GM12878 (cell line): ENCODE measurements at regions not wholly inside any gene's neighbourhood (a gene's known extent, or its start where the extent isn't known, plus 50 kb on each side); places are given as distances from the start of the nearest gene placed in this dataset.

Experiments used
- ATAC-seq: fragments of 200-7000 bp; cut with Tn5 transposase; 3 replicates; pipeline ENCODE4 v1.9.1; 2020; ENCODE audit warnings: mild to moderate bottlenecking, moderate library complexity
- BruUV-seq: library from RNA; stranded (reverse); fragments of 400-500 nt; replicated peaks from 2 replicates; lab custom pipeline; 2021; lab: Mats Ljungman, UMichigan
- CTCF ChIA-PET: fragments of 300-600 bp; sonication (Branson Sonifier 250); formaldehyde crosslinking; extraction: SDS; loops from one replicate; lab custom pipeline; 2021; ENCODE audit warnings: inconsistent platforms; lab: Yijun Ruan, JAX
- POLR2A ChIA-PET: fragments of 350-600 bp; formaldehyde crosslinking; extraction: SDS; loops from one replicate; lab custom pipeline; 2021; ENCODE audit warnings: inconsistent platforms; lab: Charles Lee
- RAD21 ChIA-PET: fragments of 300-600 bp; sonication (Branson Sonifier 250); formaldehyde crosslinking; loops from one replicate; lab custom pipeline; 2023; ENCODE audit warnings: antibody characterized with exemption; ENCODE audit not compliant: unreplicated experiment; lab: Charles Lee
- SMC1A ChIA-PET: fragments of 300-600 bp; sonication (Branson Sonifier 250); formaldehyde crosslinking; loops from one replicate; lab custom pipeline; 2023; ENCODE audit not compliant: unreplicated experiment, uncharacterized antibody; lab: Charles Lee
- DNase-seq: peaks from one replicate; pipeline ENCODE4 v3.0.0-alpha.2; 2011; ENCODE audit warnings: low read depth, low spot score
- FAIRE-seq: peaks from 3 replicates; lab custom pipeline; 2011; peaks lifted over from hg19 to GRCh38; lab: Jason Lieb, UNC
- H2AFZ ChIP-seq: 2 replicates; pipeline ENCODE4 v1.6.0; 2011; ENCODE audit warnings: low read depth, low read length, control low read depth; ENCODE audit not compliant: control insufficient read depth
- H3K27ac ChIP-seq: 2 replicates; pipeline ENCODE4 v1.5.1; 2011; ENCODE audit warnings: control low read depth; ENCODE audit not compliant: control insufficient read depth, insufficient read depth
- H3K27me3 ChIP-seq, 2 experiments: replicated peaks in 1 of 2; 2 replicates each; pipeline versions ENCODE4 v1.6.0 to v1.6.1; 2011; ENCODE audit warnings: low read length in 1 of 2; ENCODE audit not compliant: control insufficient read depth in 2 of 2, insufficient read depth in 2 of 2
- H3K36me3 ChIP-seq, 2 experiments: 2 replicates each; pipeline ENCODE4 v1.5.1; 2011; ENCODE audit warnings: low read length in 1 of 2; ENCODE audit not compliant: control insufficient read depth in 2 of 2, insufficient read depth in 2 of 2
- H3K4me1 ChIP-seq: 2 replicates; pipeline ENCODE4 v1.6.1; 2011; ENCODE audit warnings: mild to moderate bottlenecking, low read length, moderate library complexity, mixed read lengths; ENCODE audit not compliant: control insufficient read depth, insufficient read depth
- H3K4me2 ChIP-seq: 2 replicates; pipeline ENCODE4 v1.6.0; 2011; ENCODE audit warnings: control low read depth; ENCODE audit not compliant: control insufficient read depth, insufficient read depth
- H3K4me3 ChIP-seq: fragments of 200-600 bp; sonication (generic); 2 replicates; pipeline ENCODE4 v1.5.1; 2016
- H3K79me2 ChIP-seq: 2 replicates; pipeline ENCODE4 v1.6.0; 2011; ENCODE audit warnings: low read length; ENCODE audit not compliant: control insufficient read depth, insufficient read depth
- H3K9ac ChIP-seq: 2 replicates; pipeline ENCODE4 v1.8.0; 2011; ENCODE audit warnings: low read length, control low read depth, mixed read lengths; ENCODE audit not compliant: control insufficient read depth, insufficient read depth
- H3K9me3 ChIP-seq: replicated peaks from 3 replicates; pipeline ENCODE4 v1.5.1; 2011; ENCODE audit warnings: mild to moderate bottlenecking, low read length; ENCODE audit not compliant: control insufficient read depth, insufficient read depth
- H4K20me1 ChIP-seq: 2 replicates; pipeline ENCODE4 v1.6.0; 2011; ENCODE audit not compliant: control insufficient read depth, insufficient read depth
- EED ChIP-seq: sonication (generic); IDR thresholded peaks from 2 replicates; pipeline ENCODE4 v1.6.1; 2016; ENCODE audit warnings: antibody characterized with exemption, low read depth
- EZH2 ChIP-seq: IDR thresholded peaks from 2 replicates; pipeline ENCODE4 v1.6.1; 2012; ENCODE audit warnings: low read depth, mild to moderate bottlenecking, control low read depth, inconsistent platforms, low read length, borderline replicate concordance; ENCODE audit not compliant: control insufficient read depth
- MEF2A ChIP-seq: IDR thresholded peaks from 2 replicates; pipeline ENCODE4 v1.6.1; 2011; ENCODE audit warnings: low read depth, mild to moderate bottlenecking, low read length, moderate library complexity; ENCODE audit not compliant: insufficient read depth
- NFXL1 ChIP-seq: fragments of 450-650 bp; IDR thresholded peaks from 2 replicates; pipeline ENCODE4 v1.6.1; 2017; ENCODE audit warnings: antibody characterized with exemption, mild to moderate bottlenecking, borderline replicate concordance
- PAX5 ChIP-seq: IDR thresholded peaks from 2 replicates; pipeline ENCODE4 v1.6.1; 2011; ENCODE audit warnings: low read depth, low read length, borderline replicate concordance
- PKNOX1 ChIP-seq: fragments of 450-650 bp; IDR thresholded peaks from 2 replicates; pipeline ENCODE4 v1.6.1; 2016; ENCODE audit warnings: mild to moderate bottlenecking
- POLR2A ChIP-seq: IDR thresholded peaks from 2 replicates; pipeline ENCODE4 v1.6.1; 2011; ENCODE audit warnings: low read depth, mild to moderate bottlenecking, low read length
- RELB ChIP-seq: fragments of 450-650 bp; IDR thresholded peaks from 2 replicates; pipeline ENCODE4 v1.6.1; 2017; ENCODE audit warnings: low read depth, mild to moderate bottlenecking, moderate library complexity
- RFX5 ChIP-seq: IDR thresholded peaks from 2 replicates; pipeline ENCODE4 v1.6.1; 2011; ENCODE audit warnings: low read depth, low read length, improper control_type of control experiment
- SIX5 ChIP-seq: IDR thresholded peaks from 2 replicates; pipeline ENCODE4 v1.6.1; 2011; ENCODE audit warnings: mild to moderate bottlenecking, low read depth, low read length, moderate library complexity; ENCODE audit not compliant: severe bottlenecking
- ZBTB11 ChIP-seq: fragments of 450-650 bp; formaldehyde crosslinking; IDR thresholded peaks from 2 replicates; pipeline ENCODE4 v1.5.0; 2022; ENCODE audit warnings: mild to moderate bottlenecking, missing genetic modification characterization
- ZNF217 ChIP-seq: fragments of 450-650 bp; IDR thresholded peaks from 2 replicates; pipeline ENCODE4 v1.6.1; 2017; ENCODE audit warnings: antibody characterized with exemption, mild to moderate bottlenecking
- WGBS: methylation state at CpG from one replicate; pipeline ENCODE4 v1.1.6; 2016; ENCODE audit warnings: low lambda C conversion rate; ENCODE audit not compliant: insufficient replicate concordance, insufficient coverage; ENCODE audit errors: missing lambda C conversion rate; 5-methylcytosine and 5-hydroxymethylcytosine counted together
- in situ Hi-C: fragments of 300-500 bp; cut with MboI; formaldehyde crosslinking; loops from 9 replicates; pipeline ENCODE4 v1.14.3; 2018; ENCODE audit warnings: mixed read lengths
- intact Hi-C: fragments of 100-400 bp; cut with micrococcal nuclease; formaldehyde crosslinking; loops from one replicate; pipeline ENCODE4 v1.14.2; 2022; ENCODE audit not compliant: unreplicated experiment

GRCh38 chr5:163222982-163223381 lies 214.4 kb upstream of the CCNG1 start:
- Histone ChIP-seq H3K27me3 (no peaks in the 10 kb centered on the region), H3K9ac (no peak overlapping the region), H3K4me1 (no peaks in the 10 kb centered on the region), H2AFZ (no peak overlapping the region), H3K36me3 (no peaks in the 10 kb centered on the region), H3K79me2 (no peaks in the 10 kb centered on the region), H3K9me3 (no peaks in the 10 kb centered on the region), H4K20me1 (no peaks in the 10 kb centered on the region), H3K27ac (no peak overlapping the region), H3K4me3 (no peak overlapping the region), H3K4me2 (no peak overlapping the region)
- no peak for DNase-seq
- ChIA-PET SMC1A (interaction anchor here (0.7 to 1.2 kb wide), 4 partner anchors 16 to 200 kb away, joined by 3 to 5 read pairs (median 4); no protein-coding TSS in a partner anchor), RAD21 (interaction anchor here (0.6 kb wide), 2 partner anchors 129 to 340 kb away, joined by 3 read pairs; no protein-coding TSS in a partner anchor), POLR2A (no interaction called here), CTCF (interaction anchor here (1.5 kb wide), 1 partner anchor 35 kb away, joined by 6 read pairs; no protein-coding TSS in a partner anchor)
- TF ChIP-seq RELB = no peak
- TF ChIP-seq PAX5 = no peak
- TF ChIP-seq ZNF217 = no peak
- no peak for TF ChIP-seq MEF2A
- TF ChIP-seq POLR2A = no peak
- TF ChIP-seq RFX5 = no peak
- no TSS peak for BruUV-seq
- ATAC-seq = no peak
- WGBS = 0% methylated on average over 1 of the region's 1 CpG
- in situ Hi-C loops = no loop called here
- intact Hi-C loops = no loop called here
- FAIRE-seq = no peak

- Histone ChIP-seq H3K36me3 (no peaks in the 10 kb centered on the region), H3K27me3 (no peaks in the 10 kb centered on the region), H3K27ac (no peak overlapping the region), H2AFZ (no peak overlapping the region), H3K9ac (no peak overlapping the region), H4K20me1 (no peaks in the 10 kb centered on the region), H3K79me2 (no peaks in the 10 kb centered on the region), H3K4me1 (no peaks in the 10 kb centered on the region), H3K4me2 (no peak overlapping the region), H3K4me3 (no peak overlapping the region), H3K9me3 (no peaks in the 10 kb centered on the region)
- in situ Hi-C loops = no loop called here
- WGBS = 39% methylated on average over 2 of the region's 2 CpGs
- FAIRE-seq = no peak
- intact Hi-C loops = no loop called here
- ChIA-PET SMC1A (interaction anchor here (0.6 kb wide), 1 partner anchor 191 kb away, joined by 3 read pairs; no protein-coding TSS in a partner anchor), CTCF (interaction anchor here (1.0 kb wide), 1 partner anchor 11 kb away, joined by 3 read pairs; no protein-coding TSS in a partner anchor), POLR2A (no interaction called here), RAD21 (no interaction called here)
- ATAC-seq = no peak
- no peak for DNase-seq
- BruUV-seq = no TSS peak
- TF ChIP-seq PKNOX1 = no peak
- no peak for TF ChIP-seq EZH2
- TF ChIP-seq ZBTB11 (CRISPR knock-in tag) = no peak
- no peak for TF ChIP-seq EED
- TF ChIP-seq NFXL1 = no peak
- no peak for TF ChIP-seq SIX5
Measured at GRCh38 chr5:163244445-163244987, 192.9 kb upstream of the CCNG1 start.
